SK-N-SH (cell line): ENCODE measurements at regions not wholly inside any gene's neighbourhood (a gene's known extent, or its start where the extent isn't known, plus 50 kb on each side); places are given as distances from the start of the nearest gene placed in this dataset.

Experiments used
- CTCF ChIA-PET: fragments of 300-600, 350-600 bp; formaldehyde crosslinking; extraction: SDS; loops from one replicate; lab custom pipeline; 2021; lab: Yijun Ruan, JAX
- POLR2A ChIA-PET: fragments of 350-600 bp; sonication (Branson Sonifier 250); formaldehyde crosslinking; extraction: SDS; loops from one replicate; lab custom pipeline; 2020; ENCODE audit warnings: antibody characterized with exemption, inconsistent platforms; lab: Yijun Ruan, JAX
- DNase-seq: peaks from one replicate; pipeline ENCODE4 v3.0.0; 2012
- H2AFZ ChIP-seq: fragments of 200-600 bp; sonication (generic); 2 replicates; pipeline ENCODE4 v1.8.1; 2016; ENCODE audit warnings: antibody characterized with exemption, mild to moderate bottlenecking, low read depth
- H3F3A ChIP-seq: fragments of 200-600 bp; sonication (generic); replicated peaks from 2 replicates; pipeline ENCODE3; 2016; ENCODE audit warnings: antibody characterized with exemption, mild to moderate bottlenecking; ENCODE audit not compliant: insufficient read depth
- H3K27ac ChIP-seq, 2 experiments: fragments of 200-500 bp in 1 of 2; fragments of 200-600 bp in 1 of 2; sonication (Bioruptor generic) in 1 of 2; sonication (generic), shearing (Covaris generic) in 1 of 2; 2 replicates each; pipeline versions ENCODE4 v1.5.1 to v1.6.1; 2014 to 2016; ENCODE audit warnings: low read depth in 2 of 2, inconsistent platforms in 1 of 2, low read length in 1 of 2, mild to moderate bottlenecking in 1 of 2, mixed read lengths in 1 of 2
- H3K27me3 ChIP-seq: fragments of 200-600 bp; sonication (generic), shearing (Covaris generic); 2 replicates; pipeline ENCODE4 v1.6.1; 2016; ENCODE audit warnings: mixed run types; ENCODE audit not compliant: insufficient read depth
- H3K36me3 ChIP-seq, 2 experiments: fragments of 200-500 bp in 1 of 2; fragments of 200-600 bp in 1 of 2; sonication (Bioruptor generic) in 1 of 2; sonication (generic) in 1 of 2; replicated peaks in 1 of 2; 2 replicates each; pipeline versions ENCODE3 to v1.5.1; 2014 to 2016; ENCODE audit warnings: low read length in 1 of 2, mild to moderate bottlenecking in 1 of 2; ENCODE audit not compliant: insufficient read depth in 2 of 2, control insufficient read depth in 1 of 2
- H3K4me1 ChIP-seq, 2 experiments: fragments of 200-500 bp in 1 of 2; fragments of 200-600 bp in 1 of 2; sonication (Bioruptor generic) in 1 of 2; sonication (generic), shearing (Covaris generic) in 1 of 2; 2 replicates each; pipeline versions ENCODE4 v1.5.1 to v1.6.1; 2014 to 2016; ENCODE audit warnings: low read depth in 1 of 2, low read length in 1 of 2, mixed run types in 1 of 2; ENCODE audit not compliant: insufficient read depth in 2 of 2, control insufficient read depth in 1 of 2
- H3K4me2 ChIP-seq: fragments of 200-600 bp; sonication (generic), shearing (Covaris generic); 2 replicates; pipeline ENCODE4 v1.6.1; 2017; ENCODE audit warnings: mixed run types
- H3K4me3 ChIP-seq, 2 experiments: fragments of 200-500 bp in 1 of 2; fragments of 200-600 bp in 1 of 2; sonication (Bioruptor generic) in 1 of 2; sonication (generic), shearing (Covaris generic) in 1 of 2; 2 replicates each; pipeline versions ENCODE4 v1.5.1 to v1.8.1; 2014 to 2016; ENCODE audit warnings: low read depth in 2 of 2, inconsistent platforms in 1 of 2, low read length in 1 of 2, mild to moderate bottlenecking in 1 of 2, mixed read lengths in 1 of 2, moderate library complexity in 1 of 2
- H3K79me2 ChIP-seq: fragments of 200-600 bp; sonication (generic); 2 replicates; pipeline ENCODE4 v1.8.1; 2017; ENCODE audit warnings: mild to moderate bottlenecking; ENCODE audit not compliant: insufficient read depth
- H3K9ac ChIP-seq: fragments of 200-600 bp; sonication (generic); 2 replicates; pipeline ENCODE4 v1.6.1; 2017; ENCODE audit warnings: mixed run types
- H3K9me2 ChIP-seq: fragments of 200-600 bp; sonication (generic); 2 replicates; pipeline ENCODE4 v1.6.1; 2017; ENCODE audit warnings: mixed run types
- H3K9me3 ChIP-seq: fragments of 200-600 bp; sonication (generic); 2 replicates; pipeline ENCODE4 v1.6.1; 2017; ENCODE audit warnings: mixed run types, mild to moderate bottlenecking, moderate library complexity
- H4K20me1 ChIP-seq: fragments of 200-600 bp; sonication (generic); 2 replicates; pipeline ENCODE4 v1.6.1; 2017; ENCODE audit warnings: mild to moderate bottlenecking, mixed run types; ENCODE audit not compliant: insufficient read depth
- CHD2 ChIP-seq: fragments of 150-350 bp; IDR thresholded peaks from 2 replicates; pipeline ENCODE4 v1.6.1; 2018; ENCODE audit warnings: low read length; ENCODE audit not compliant: partially characterized antibody
- EZH2phosphoT487 ChIP-seq: fragments of 200-600 bp; sonication (generic); IDR thresholded peaks from 2 replicates; pipeline ENCODE4 v1.6.1; 2017; ENCODE audit warnings: low read depth, mixed run types, mild to moderate bottlenecking, antibody characterized with exemption, moderate library complexity, borderline replicate concordance
- FOXM1 ChIP-seq: IDR thresholded peaks from 2 replicates; pipeline ENCODE4 v1.4.0; 2012; ENCODE audit warnings: low read depth, mild to moderate bottlenecking
- GABPA ChIP-seq: IDR thresholded peaks from 2 replicates; pipeline ENCODE4 v1.4.0; 2012; ENCODE audit warnings: low read depth, mild to moderate bottlenecking
- GATA2 ChIP-seq: sonication (generic); formaldehyde crosslinking; IDR thresholded peaks from 2 replicates; pipeline ENCODE4 v1.5.0; 2020; ENCODE audit warnings: mild to moderate bottlenecking, missing genetic modification reagents
- NFIC ChIP-seq: IDR thresholded peaks from 2 replicates; pipeline ENCODE4 v1.4.0; 2012; ENCODE audit warnings: borderline replicate concordance
- NRF1 ChIP-seq: IDR thresholded peaks from 2 replicates; pipeline ENCODE4 v1.6.1; 2012; ENCODE audit warnings: low read depth, mild to moderate bottlenecking, low read length
- PBX3 ChIP-seq: IDR thresholded peaks from 2 replicates; pipeline ENCODE4; 2012
- POLR2AphosphoS5 ChIP-seq: IDR thresholded peaks from 2 replicates; pipeline ENCODE4 v1.6.1; 2012; ENCODE audit warnings: low read depth, low read length
- RAD21 ChIP-seq: IDR thresholded peaks from 2 replicates; pipeline ENCODE4 v1.6.1; 2012; ENCODE audit warnings: mild to moderate bottlenecking, low read length
- REST ChIP-seq: IDR thresholded peaks from 2 replicates; pipeline ENCODE4 v1.6.1; 2012; ENCODE audit warnings: mild to moderate bottlenecking, low read depth, low read length, moderate library complexity
- RFX5 ChIP-seq: IDR thresholded peaks from 2 replicates; pipeline ENCODE4 v1.6.1; 2012; ENCODE audit warnings: mild to moderate bottlenecking, improper control_type of control experiment, low read length
- RXRA ChIP-seq: IDR thresholded peaks from 2 replicates; pipeline ENCODE4 v1.4.0; 2012; ENCODE audit warnings: low read depth, mild to moderate bottlenecking, borderline replicate concordance
- SIN3A ChIP-seq: IDR thresholded peaks from 2 replicates; pipeline ENCODE4 v1.6.1; 2012; ENCODE audit warnings: low read depth, mild to moderate bottlenecking, low read length, moderate library complexity, borderline replicate concordance
- SMC3 ChIP-seq: IDR thresholded peaks from 2 replicates; pipeline ENCODE4 v1.6.1; 2012; ENCODE audit warnings: low read depth, low read length, improper control_type of control experiment
- ZBTB33 ChIP-seq: IDR thresholded peaks from 2 replicates; pipeline ENCODE4 v1.4.0; 2012; ENCODE audit warnings: low read depth, borderline replicate concordance
- WGBS: methylation state at CpG from one replicate; pipeline ENCODE4 v1.1.6; 2017; ENCODE audit warnings: low lambda C conversion rate; 5-methylcytosine and 5-hydroxymethylcytosine counted together

GRCh38 chr20:39090906-39091305, 128.8 kb downstream of the DHX35 start:
- Histone ChIP-seq H3K27me3 (no peaks in the 10 kb centered on the region), H3K4me3 (no peak overlapping the region), H3K27ac (no peak overlapping the region), H3F3A (no peaks in the 10 kb centered on the region), H3K9ac (no peak overlapping the region), H2AFZ (no peak overlapping the region), H3K4me2 (no peak overlapping the region), H3K9me2 (no peaks in the 10 kb centered on the region), H3K9me3 (no peaks in the 10 kb centered on the region), H3K4me1 (no peaks in the 10 kb centered on the region), H4K20me1 (no peaks in the 10 kb centered on the region), H3K36me3 (no peaks in the 10 kb centered on the region), H3K79me2 (no peaks in the 10 kb centered on the region)
- TF ChIP-seq PBX3 (no peak), REST (no peak), POLR2AphosphoS5 (no peak), NRF1 (no peak), GABPA (no peak), NFIC (no peak), FOXM1 (no peak), SIN3A (no peak), RXRA (no peak), CHD2 (no peak), ZBTB33 (no peak), SMC3 (no peak), RFX5 (no peak), RAD21 (no peak), EZH2phosphoT487 (no peak), GATA2 (CRISPR knock-in tag) (no peak)
- WGBS: 34% methylated on average over 5 of the region's 5 CpGs
- DNase-seq: no peak
- ChIA-PET CTCF (interaction anchor here (1.4 to 21.7 kb wide), 4 partner anchors 10 to 39 kb away, joined by 3 to 444 read pairs (median 16); no protein-coding TSS in a partner anchor), POLR2A (no interaction called here)
